CD4-positive, alpha-beta T cell treated with Interleukin-4 for 4 hours (primary cell): ENCODE measurements at regions not wholly inside any gene's neighbourhood (a gene's known extent, or its start where the extent isn't known, plus 50 kb on each side); places are given as distances from the start of the nearest gene placed in this dataset.
"Not testable (repeated sequence)": the region's sequence is repeated elsewhere in the genome, so short reads cannot be mapped to it uniquely, and the experiment has no call there.

ENCODE experiments used
- DNase-seq: peaks from one replicate; pipeline ENCODE4 v3.0.0-alpha.2; 2020

GRCh38 chr10:108639010-108639409, 1284.3 kb downstream of the XPNPEP1 start:
- DNase-seq = no peak

- DNase-seq = no peak
These were observed 1285.1 kb downstream of the XPNPEP1 start for GRCh38 chr10:108638225-108638624.

GRCh38 chr10:108633046-108633445, 1290.3 kb downstream of the XPNPEP1 start:
- no peak for DNase-seq

- no peak for DNase-seq
These were observed 1291.2 kb downstream of the XPNPEP1 start for GRCh38 chr10:108632144-108632543.

DNA sequence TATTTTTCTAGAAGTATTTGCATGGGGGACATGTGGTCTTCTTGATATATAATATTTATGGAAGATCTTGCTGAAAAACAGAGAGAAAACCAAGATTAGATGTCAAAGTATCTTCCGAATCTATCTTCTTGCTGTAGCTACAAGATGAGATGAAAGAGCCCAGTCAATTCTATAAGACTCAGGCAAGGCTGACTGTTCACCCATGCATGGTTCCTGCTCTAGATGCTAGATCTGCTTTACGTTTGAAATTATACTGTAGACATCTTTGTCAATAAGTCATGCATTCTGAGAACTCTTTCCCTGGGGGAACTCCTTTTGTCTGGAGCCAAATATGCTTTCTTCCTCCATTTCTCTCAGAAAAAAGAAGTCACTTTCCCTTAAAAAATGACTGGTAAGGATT, 1292.0 kb downstream of the XPNPEP1 start:
- DNase-seq = no peak

- DNase-seq = no peak
These were observed 1293.5 kb downstream of the XPNPEP1 start for GRCh38 chr10:108629834-108630233.

DNA sequence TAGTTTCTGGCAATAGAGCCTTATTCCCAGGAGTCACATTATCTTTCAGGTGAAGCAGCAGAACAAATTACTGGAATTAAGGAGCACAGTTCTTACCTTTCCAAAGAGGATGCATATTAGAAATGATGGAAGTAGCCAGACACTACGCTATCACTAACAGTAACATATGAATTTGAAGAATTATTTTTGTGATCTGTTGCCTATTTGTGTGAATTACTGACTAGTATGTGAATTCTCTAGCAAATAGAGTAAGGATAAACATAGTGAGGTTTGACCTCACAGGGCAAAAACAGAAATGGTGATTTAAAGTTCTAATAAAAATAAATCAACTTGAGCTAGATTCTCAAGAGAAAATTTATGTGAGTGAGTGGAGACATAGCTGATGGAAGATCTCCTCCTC, 1299.3 kb downstream of the XPNPEP1 start:
- DNase-seq = no peak

DNA sequence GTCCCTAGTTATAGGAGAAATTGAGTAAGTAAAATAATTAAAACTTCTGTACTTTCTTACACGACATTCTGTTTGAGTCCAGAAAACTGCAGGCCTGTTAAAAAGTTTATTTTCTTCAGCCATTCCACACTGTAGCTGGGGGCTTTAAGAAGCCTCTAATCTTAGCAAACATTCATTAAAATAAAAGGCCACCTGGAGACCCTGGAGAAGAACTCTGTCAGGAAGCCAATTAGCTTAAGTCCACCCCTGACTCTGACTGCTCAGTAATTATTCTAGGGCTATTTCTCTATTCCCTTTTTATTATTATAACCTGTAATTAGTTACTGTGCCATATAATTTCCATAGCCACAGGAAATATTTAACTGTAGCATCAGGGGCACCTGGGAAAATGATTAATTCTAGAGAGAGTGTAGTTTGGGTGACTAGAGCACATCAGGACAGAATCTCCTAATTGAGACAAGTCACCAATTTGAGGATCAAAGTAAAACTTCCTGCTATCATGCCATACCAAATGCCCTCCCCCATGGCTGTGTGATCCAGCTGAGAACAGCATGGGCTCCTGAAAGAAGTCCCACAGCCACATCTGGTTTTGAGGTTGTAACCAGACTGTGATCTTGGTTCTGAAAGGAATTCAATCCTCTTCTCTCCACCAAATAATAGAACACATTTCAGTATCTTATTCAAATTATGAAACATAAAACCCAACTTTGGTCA, 1302.3 kb downstream of the XPNPEP1 start:
- DNase-seq = no peak

DNA sequence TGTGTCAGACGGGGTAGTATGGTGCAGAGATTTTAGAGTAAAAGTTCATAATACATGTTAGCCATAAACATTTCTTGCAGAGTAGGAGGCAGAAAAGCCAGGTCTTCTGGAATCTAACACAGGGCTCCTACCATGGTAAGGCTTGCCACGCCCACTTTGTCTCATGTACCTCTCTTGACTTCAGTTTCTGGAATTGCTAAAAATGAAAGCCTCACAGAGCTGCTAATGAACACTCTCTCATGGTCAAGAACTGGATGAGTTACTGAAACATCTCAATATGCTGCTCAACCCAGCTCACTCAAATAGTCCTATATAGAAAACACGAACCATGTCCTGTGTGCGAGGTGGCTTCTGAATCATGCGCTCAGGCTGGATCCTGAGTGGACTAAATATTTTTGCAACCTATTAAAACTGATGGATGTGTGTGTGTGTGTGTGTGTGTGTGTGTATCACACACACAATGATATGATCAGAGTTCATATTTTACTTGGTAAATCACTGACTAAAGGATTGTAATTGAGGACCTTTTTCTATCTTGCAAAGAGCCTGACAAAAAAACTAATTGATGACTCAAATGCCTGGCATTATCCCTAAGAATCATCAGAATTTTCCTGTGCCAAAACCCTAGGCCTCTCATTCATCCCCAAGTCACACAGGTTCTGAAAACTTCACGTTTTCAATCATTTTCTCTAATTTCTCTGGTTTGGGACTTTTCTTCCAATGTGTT, 1306.6 kb downstream of the XPNPEP1 start:
- DNase-seq = no peak

DNA sequence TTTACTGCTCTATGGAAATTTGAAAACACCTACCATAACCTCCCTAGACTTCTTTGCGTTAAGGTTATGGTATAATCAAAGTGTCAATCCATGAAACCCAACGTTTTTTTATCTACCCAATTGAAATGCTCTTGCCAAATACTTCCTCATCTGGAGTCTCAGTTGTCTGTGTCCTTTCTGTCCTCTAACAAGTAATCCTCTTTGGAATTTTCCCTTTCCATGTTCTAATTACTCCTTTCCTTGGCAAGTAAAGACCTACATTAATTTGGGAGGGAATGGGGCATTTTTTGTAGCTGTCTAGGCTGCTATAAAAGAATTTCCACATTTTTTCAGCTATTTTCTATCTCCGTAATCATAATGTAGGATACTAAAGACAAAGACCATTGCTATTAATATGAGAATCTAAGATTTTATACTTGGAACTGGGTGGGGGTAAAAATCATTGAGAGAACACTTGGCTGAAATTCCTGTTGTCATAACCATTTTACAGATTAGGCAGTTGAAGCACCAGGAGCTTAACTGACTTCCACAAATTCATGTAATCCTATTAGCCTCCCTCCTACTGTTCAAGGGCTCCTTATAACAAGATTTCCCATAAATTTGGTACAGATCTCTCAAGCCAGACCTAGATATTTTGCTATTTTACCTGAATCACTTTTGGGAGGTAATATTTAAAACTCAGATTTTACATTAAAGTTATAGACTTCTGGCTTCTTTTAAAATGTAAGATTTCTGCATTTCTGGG, 1307.6 kb downstream of the XPNPEP1 start:
- no peak for DNase-seq

- no peak for DNase-seq
These were observed 1310.8 kb downstream of the XPNPEP1 start for GRCh38 chr10:108612485-108612884.

GRCh38 chr10:108608860-108609259, 1314.5 kb downstream of the XPNPEP1 start:
- no peak for DNase-seq

GRCh38 chr10:108601851-108602250, 1321.5 kb downstream of the XPNPEP1 start:
- DNase-seq = no peak

- not testable (repeated sequence) for DNase-seq
These were observed 1322.8 kb downstream of the XPNPEP1 start for GRCh38 chr10:108600511-108600910.

DNA sequence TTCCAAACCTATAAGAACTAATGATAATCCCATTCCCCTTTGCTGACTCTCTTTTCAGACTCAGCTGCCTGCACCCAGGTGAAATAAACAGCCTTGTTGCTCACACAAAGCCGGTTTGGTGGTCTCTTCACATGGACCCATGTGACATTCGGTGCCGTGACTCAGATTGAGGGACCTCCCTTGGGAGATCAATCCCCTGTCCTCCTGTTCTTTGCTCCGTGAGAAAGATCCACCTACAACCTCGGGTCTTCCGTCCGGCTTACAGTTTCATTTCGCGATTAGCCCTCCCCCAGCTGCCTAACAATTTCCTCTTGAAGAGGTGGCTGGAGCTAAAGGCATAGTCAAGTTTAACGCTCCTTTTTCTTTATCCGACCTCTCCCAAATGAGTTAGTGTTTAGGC, 1324.0 kb downstream of the XPNPEP1 start:
- not testable (repeated sequence) for DNase-seq

- DNase-seq = no peak
These were observed 1324.5 kb downstream of the XPNPEP1 start for GRCh38 chr10:108598831-108599230.

DNA sequence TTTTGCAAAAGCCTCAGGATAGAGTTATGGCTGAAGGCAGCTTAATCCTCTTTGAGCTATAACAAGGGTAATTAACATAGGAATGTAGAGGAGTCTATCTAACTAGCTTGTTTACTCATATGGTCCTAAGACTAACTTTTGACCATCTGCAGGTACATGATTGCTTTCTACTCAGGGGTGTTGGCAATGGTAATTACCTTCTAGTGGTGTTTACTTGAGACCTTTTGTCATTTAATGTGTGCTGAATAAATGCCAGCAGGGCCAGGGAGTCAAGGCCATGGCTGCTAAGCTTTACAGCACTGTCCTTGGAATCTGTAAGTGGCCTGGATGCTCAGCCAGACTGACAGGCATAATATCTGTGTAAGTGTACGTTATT, 1325.0 kb downstream of the XPNPEP1 start:
- no peak for DNase-seq

- DNase-seq = no peak
These were observed 1325.5 kb downstream of the XPNPEP1 start for GRCh38 chr10:108597657-108598319.

DNA sequence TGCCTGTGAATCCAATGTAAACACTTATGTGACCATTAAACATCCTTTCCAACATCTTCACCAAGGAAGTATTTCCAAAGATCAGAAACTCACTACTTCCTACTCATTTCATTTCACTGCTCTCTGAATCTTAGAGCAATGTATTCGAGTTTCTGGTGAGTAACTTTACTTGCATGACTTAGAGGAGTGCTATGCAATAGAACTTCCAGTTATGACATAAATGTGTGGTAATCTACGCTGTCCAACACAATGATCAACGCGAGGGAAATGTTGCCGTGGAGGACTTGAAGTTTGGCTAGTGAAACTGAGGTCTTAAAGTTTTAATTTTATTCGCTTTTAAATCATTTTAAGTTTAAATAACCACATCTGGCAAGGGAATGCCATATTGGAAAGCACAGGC, 1326.3 kb downstream of the XPNPEP1 start:
- DNase-seq = no peak

- DNase-seq = no peak
These were observed 1330.4 kb downstream of the XPNPEP1 start for GRCh38 chr10:108592956-108593355.

DNA sequence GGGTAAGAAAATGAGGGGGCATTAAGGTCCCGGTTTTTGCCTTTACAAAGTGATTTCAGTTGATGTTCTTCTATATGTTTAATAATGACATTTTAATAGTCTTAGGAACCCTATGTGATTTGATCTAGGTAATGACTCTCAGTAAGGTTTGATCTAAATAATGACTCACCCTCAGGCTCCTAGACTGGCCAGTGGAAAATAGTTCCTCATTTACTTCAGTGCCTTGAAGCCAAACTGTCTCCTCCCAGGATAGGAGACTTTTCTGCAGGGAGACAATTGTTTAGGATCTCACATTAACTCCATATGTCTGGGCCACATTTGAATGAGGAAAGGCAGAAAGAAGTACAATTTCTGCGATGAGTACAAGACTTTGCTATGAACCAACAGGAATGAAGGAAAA, 1331.9 kb downstream of the XPNPEP1 start:
- no peak for DNase-seq

DNA sequence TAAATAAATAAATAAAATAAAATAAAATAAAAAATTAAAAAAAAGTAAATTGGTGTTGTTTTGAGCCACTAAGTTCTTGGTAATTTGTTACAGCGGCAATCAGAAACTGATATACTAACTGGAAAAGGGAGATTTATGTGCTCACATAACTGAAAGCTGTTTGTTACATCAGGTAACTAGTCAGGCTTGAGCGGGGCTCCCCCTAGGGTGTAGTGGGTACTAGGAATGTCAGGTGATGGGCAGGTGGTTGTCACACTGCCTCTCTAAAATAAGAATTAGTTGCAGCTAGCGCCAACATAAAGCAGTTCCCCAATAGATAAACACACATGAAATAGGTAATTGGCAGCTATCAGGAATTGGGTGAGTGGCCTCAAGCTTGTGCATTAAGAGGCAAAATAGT, 1336.9 kb downstream of the XPNPEP1 start:
- no peak for DNase-seq

GRCh38 chr10:108583877-108584276, 1339.4 kb downstream of the XPNPEP1 start:
- DNase-seq = no peak
